ENCODE measurements at regions not wholly inside any gene's neighbourhood (a gene's known extent, or its start where the extent isn't known, plus 50 kb on each side); places are given as distances from the start of the nearest gene placed in this dataset.

- TF ChIP-seq CTCF (IDR thresholded peaks at IDR 0.05) (no peak), POLR2A (IDR thresholded peaks at IDR 0.05) (no peak)
Measured at GRCh38 chr5:51494821-51495220, 111.6 kb downstream of the ISL1 start.

Measured in body of pancreas (tissue), 4 donors.